HG02852 (cell line): ENCODE measurements at regions not wholly inside any gene's neighbourhood (a gene's known extent, or its start where the extent isn't known, plus 50 kb on each side); places are given as distances from the start of the nearest gene placed in this dataset.
"Not testable (repeated sequence)": the region's sequence is repeated elsewhere in the genome, so short reads cannot be mapped to it uniquely, and the experiment has no call there.

Source experiments
- ATAC-seq: cut with Tn5 transposase; IDR thresholded peaks from one replicate; pipeline ENCODE4 v1.9.1; 2021; ENCODE audit warnings: mild to moderate bottlenecking, moderate library complexity; ENCODE audit not compliant: unreplicated experiment

DNA sequence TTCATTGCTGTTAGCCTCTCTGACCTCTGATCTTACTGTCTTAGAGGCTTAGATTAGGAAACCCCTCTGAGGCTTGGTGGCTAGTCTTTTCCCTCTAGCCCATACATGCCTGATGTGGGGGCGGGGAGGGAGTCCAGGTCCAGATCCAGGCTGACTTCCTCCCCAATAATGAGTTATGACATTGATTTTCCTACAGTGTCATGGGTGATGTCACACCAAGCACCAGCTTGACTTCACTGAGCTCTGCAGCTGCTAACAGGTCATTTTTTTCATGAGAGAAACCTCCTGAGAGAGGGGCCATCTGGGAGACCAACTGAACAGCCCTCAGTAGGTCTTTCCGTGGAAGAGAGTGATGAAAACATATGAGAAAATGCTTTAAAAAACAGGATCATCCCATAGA is 180.2 kb upstream of the N4BP1 start:
- ATAC-seq, result no peak

DNA sequence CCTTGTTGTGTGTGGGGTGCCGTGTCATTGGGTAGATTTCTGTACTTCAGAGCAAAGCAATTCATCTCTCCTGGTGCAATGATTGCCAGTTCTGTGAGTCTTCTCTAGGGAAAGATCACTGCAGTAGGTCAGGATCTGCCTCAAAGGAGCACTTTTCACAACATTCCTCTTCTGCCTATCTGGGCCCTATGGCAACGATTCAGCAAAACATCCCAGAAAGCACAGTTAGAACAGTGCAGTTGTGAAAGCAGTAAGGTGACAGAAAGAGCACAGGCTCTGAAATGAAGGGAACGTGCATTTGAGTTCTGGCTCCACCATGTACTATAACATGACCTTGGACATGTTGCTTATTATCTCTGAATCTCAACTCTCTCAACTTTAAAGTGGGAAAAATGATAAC is 178.5 kb upstream of the N4BP1 start:
- no peak for ATAC-seq

GRCh38 chr16:48745541-48745940 is 135.6 kb upstream of the N4BP1 start:
- no peak for ATAC-seq

GRCh38 chr16:48740964-48741363 is 131.0 kb upstream of the N4BP1 start:
- ATAC-seq, result no peak

GRCh38 chr16:48734220-48734619 is 124.2 kb upstream of the N4BP1 start:
- ATAC-seq, result no peak

DNA sequence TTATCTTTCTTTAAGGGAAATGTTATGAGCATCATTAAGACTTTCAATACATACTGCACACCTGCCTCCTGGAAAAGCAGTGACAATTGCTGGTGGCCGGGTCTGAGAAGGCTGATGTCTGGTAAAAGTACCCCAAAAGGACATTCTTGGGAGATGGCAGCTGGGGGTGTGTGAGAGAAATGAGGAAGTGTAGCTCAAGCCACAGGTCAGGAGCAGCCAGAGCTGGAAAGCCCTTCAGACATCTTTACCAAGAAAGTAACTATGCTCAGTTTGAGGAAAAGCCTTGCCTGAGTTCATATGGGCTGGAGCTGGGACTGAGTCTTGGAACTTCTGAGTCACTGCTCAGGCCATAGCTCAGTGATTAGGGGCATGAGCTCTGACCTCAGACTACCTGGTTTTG is 94.7 kb upstream of the N4BP1 start:
- ATAC-seq, result no peak

- ATAC-seq, result peak; percentile 66
Observed at GRCh38 chr16:48687421-48688038, 77.5 kb upstream of the N4BP1 start.

DNA sequence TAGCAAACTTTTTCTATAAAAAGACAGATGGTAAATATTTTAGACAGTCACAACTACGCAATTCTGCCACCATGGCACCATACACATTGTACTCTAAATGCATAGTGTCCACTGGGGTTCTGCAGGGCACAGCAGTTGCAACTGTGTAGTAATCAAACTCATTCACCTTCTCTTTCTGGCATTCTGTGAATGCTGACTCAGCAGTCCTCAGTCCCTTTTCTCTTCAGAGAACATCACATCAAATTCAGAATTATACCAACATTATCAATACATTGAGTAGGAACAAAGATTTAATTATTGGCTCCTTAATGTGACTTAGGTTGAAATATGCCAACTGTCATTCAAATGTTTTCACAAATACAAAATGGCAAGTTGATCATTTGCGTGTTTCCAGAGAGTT is 74.2 kb upstream of the N4BP1 start:
- ATAC-seq, result no peak

DNA sequence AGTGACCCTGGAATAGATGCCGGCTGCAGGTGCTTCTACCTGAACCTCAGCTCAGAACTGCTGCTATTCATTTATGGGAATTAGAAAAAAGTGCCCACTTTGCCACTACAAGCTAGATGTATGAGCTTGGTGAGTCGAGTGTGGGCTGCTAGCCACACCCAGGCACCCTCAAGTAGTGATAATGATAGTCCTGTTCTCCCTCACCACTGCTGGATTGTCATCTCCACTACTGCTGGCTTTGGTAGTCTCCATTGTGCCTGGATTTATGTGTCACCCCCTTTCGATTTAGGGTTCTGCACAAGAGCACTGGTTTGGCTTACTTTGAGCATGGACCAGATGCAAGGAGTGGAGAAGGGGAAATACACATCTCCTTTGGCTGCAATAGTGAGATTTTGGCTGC is 73.0 kb upstream of the N4BP1 start:
- no peak for ATAC-seq

DNA sequence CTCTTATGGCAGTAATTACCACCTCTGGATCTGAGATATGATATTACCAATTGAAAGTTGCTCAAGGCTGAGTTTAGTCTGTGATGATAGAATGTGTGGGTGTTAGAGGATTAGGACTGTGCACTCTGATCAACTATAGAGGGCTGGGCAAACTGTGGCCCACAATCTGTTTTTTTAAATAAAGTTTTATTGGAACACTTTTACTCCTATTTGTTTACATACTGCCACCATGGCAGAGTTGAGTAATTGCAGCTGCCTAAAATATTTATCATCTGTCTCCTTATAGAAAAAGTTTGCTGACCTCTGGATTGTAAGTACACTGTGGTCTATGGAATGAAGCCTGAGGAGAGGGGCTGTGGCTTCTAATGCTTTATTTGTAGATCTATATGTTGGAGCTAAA is 71.5 kb upstream of the N4BP1 start:
- no peak for ATAC-seq

GRCh38 chr16:48680881-48681280 is 70.9 kb upstream of the N4BP1 start:
- ATAC-seq, result no peak

DNA sequence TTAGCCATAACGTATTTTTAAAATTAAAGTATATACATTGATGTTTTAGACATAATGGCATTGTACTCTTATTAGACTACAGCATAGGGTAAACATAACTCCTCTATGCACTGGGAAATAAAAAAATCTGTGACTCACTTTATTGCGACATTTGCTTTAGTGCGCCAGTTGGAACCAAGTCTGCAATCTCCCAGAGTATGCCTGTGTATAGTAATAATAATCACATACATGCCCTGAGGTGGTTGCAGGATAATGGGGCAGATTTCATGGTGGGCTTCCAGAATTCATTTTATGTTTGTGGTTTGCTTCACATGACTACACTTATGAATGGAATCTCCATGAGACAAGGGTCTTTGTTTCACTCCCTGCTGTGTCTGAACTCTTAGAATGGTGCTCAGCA is 66.9 kb upstream of the N4BP1 start:
- ATAC-seq, result no peak

DNA sequence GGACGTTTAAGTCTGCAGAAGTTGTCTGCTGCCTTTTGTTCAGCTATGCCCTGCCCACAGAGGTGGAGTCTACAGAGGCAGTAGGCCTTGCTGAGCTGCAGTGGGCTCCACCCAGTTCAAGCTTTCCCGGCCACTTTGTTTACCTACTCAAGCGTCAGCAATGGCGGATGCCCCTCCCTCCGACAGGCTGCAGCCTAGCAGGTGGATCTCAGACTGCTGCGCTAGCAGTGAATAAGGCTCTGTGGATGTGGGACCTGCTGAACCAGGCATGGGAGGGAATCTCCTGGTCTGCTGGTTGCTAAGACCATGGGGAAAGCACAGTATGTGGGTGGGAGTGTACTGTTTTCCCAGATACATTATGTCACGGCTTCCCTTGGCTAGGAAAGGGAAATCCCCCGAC is 58.2 kb upstream of the N4BP1 start:
- ATAC-seq, result not testable (repeated sequence)

DNA sequence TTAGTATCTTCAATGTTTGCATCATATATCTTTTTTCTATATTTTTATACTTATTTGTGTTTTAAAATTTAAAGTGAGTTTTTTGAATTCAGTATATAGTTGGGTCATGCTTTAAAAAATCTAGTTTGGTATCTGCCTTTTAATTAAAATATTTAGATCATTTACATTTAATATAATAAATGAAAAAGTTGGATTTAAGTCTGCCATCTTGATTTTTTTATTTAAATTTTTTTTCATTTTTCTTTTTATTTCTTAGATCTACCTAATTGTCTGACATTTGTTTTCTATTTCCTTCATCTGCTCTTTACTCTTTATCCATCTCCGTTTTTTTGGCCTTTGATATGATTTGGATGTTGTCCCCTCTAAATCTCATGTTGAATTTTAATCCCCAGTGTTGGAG is 50.0 kb upstream of the N4BP1 start:
- ATAC-seq, result no peak
